ENCODE measurements at regions not wholly inside any gene's neighbourhood (a gene's known extent, or its start where the extent isn't known, plus 50 kb on each side); places are given as distances from the start of the nearest gene placed in this dataset.

DNA sequence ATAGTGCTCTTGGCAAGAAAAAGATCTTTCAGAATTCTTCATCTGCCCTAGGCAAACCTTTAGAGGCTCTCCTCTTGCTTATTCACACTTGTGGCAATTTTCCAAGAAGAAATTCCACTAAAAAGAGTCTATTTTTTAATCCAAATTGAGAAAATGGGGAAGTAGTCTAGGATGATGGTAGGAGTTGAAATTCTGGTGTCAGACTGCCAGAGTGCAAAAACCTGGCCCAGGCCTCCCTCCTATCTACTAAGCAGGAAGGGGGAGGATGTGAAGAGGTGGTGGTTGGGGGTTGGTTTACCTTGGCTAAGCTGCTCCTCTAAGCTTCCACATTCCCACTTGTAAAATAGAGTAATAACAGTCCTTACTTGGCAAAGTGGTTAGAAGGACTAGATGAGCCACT is 120.6 kb upstream of the KCNJ15 start:
- Mint-ChIP-seq H3K4me1 (ENCODE audit: low read depth) (no peaks in the 10 kb centered on the region), H3K9me3 (no peaks in the 10 kb centered on the region), H3K36me3 (ENCODE audit: low read depth) (no peaks in the 10 kb centered on the region), H3K4me3 (no peak overlapping the region), H3K27ac (no peak overlapping the region), H3K27me3 (ENCODE audit: low read depth) (peaks cover 5% of the 10 kb centered on the region)
- DNase-seq (ENCODE audit: low spot score), result no peak

DNA sequence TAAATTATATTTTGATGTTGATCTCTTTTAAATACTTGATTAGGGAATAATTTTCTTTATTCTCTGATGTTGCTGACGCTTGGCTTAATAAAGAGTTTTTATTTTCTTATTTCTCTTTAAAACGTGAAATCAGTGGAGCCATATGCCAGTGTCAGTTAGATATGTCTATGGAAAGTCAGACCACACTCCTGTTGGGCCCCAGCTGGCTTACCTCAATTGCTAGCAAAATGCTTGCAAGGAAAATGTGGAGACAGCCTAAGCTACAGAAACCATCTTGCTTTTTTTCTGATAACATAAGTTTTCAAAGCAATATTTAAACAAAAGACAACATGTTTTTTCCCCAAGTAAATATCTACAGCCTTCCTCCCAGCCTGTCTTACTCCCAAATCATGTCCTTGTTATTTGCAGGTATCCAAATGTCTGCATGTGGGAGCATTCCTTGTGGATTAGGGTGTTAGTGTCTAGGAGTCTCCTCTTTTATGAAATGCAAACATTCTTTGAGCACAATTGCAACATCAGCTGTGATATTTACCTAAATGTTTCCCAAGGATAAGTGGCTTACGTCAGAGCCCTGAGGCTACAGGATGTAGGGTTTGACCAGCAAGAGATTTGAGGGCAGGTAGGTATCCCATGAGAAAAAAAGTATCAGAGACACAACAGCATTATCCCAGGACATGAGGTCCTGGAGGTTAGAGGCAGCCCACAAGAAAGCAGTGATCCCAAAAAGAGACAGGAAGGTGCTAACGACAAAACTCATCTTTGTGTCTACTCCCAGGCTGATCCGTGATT is 117.2 kb upstream of the KCNJ15 start:
- H3K36me3 Mint-ChIP-seq (ENCODE audit: low read depth), result no peaks in the 10 kb centered on the region
- DNase-seq (ENCODE audit: low spot score), result no peak
- H3K27me3 Mint-ChIP-seq (ENCODE audit: low read depth), result peaks cover 8% of the 10 kb centered on the region
- H3K4me1 Mint-ChIP-seq (ENCODE audit: low read depth), result no peaks in the 10 kb centered on the region
- no peaks in the 10 kb centered on the region for H3K9me3 Mint-ChIP-seq
- H3K4me3 Mint-ChIP-seq, result no peak overlapping the region
- no peak overlapping the region for H3K27ac Mint-ChIP-seq

DNA sequence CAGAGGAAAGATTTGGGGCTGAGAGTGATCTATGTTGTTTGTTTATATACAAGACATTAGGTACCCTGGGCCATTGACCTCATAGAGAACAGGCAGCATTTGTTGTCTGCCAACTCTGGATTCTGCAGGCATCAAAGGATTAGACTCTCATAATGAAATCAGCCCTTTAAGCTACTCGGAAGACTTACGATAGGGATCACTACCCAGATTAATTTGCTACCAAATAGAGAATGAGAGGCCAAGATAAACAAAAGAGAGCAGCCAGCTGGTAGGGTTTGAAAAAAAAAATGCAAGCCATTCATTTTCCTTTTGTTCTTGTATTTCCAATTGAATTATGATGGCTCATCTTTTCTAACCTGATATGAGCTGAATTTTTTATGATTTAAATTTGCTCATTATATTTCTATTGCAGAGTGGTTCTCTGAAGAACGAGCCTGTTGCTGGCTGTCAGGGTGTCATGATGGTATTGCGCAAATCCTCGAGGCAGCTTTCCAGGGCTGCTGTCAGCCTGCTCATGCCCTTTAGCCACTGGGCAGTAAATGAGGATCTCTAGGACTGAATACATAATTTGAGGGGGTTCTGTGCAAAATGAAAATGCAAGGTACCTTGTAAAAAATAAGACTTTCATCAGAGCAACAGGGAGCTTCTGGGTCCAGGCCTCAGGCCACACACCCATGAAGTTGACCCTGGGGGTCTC is 116.4 kb upstream of the KCNJ15 start:
- DNase-seq (ENCODE audit: low spot score), result no peak
- Mint-ChIP-seq H3K4me3 (no peak overlapping the region), H3K36me3 (ENCODE audit: low read depth) (no peaks in the 10 kb centered on the region), H3K27me3 (ENCODE audit: low read depth) (peaks cover 8% of the 10 kb centered on the region), H3K27ac (no peak overlapping the region), H3K9me3 (peaks cover 3% of the 10 kb centered on the region), H3K4me1 (ENCODE audit: low read depth) (no peaks in the 10 kb centered on the region)

DNA sequence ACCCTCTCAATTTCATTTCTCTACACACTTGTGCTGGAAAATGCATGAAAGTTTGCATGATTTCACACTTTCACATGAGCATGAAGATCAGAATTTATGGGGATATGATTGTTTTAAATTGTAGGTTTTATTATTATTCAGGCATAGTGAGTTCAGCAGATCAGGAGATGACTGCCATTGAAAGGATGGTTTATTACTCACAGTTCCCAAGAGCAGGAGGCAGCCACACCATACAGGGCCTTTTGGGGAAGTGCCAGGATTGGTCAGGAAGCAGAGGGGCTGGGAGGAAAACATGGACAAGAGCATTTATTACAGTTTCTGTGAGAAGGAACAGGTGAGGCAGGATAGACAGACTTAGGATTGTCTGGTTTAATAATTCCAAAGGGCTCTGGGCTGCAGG is 114.6 kb upstream of the KCNJ15 start:
- Mint-ChIP-seq H3K4me1 (ENCODE audit: low read depth) (no peaks in the 10 kb centered on the region), H3K36me3 (ENCODE audit: low read depth) (no peaks in the 10 kb centered on the region), H3K9me3 (peaks cover 4% of the 10 kb centered on the region), H3K27ac (no peak overlapping the region), H3K4me3 (no peak overlapping the region), H3K27me3 (ENCODE audit: low read depth) (peaks cover 9% of the 10 kb centered on the region)
- DNase-seq (ENCODE audit: low spot score), result no peak

DNA sequence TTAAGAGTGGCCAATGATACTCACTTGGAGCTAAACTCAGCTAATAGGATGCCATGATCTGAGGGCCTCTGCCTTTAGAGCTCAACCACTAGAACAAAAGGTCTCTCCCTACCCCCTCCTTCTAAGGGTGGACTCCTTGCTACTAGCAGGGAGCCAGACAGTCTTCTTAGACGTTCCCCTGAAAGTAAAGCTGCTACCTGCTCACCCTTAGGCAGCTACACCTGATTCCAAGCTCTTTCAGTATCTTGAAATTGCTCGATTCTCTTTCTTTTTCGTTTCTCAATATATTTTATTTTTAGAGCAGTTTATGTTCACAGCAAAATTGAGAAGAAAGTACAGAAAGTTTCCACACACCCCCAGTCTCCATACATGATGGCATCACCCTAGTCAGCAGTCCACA is 112.6 kb upstream of the KCNJ15 start:
- Mint-ChIP-seq H3K27me3 (ENCODE audit: low read depth) (peaks cover 8% of the 10 kb centered on the region), H3K4me1 (ENCODE audit: low read depth) (no peaks in the 10 kb centered on the region), H3K9me3 (peaks cover 4% of the 10 kb centered on the region), H3K27ac (no peak overlapping the region), H3K36me3 (ENCODE audit: low read depth) (no peaks in the 10 kb centered on the region), H3K4me3 (no peak overlapping the region)
- DNase-seq (ENCODE audit: low spot score), result no peak

DNA sequence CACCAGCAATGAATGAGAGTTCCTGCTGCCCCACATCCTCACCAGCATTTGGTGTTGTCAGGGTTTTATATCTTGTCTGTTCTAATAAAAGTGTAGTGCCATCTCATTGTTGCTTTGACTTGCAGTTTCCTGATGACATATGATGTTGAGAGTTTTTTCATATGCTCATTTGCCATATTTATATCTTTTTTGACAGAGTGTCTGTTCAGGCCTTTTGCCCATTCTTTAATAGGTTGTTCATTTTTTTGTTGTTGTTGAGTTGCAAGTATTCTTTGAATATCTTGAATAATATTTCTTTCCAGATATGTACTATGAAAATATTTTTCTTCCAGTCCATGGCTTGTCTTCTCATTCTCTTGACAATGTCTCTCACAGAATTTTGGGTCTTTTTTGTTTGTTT is 111.7 kb upstream of the KCNJ15 start:
- Mint-ChIP-seq H3K27me3 (ENCODE audit: low read depth) (peaks cover 5% of the 10 kb centered on the region), H3K9me3 (peaks cover 4% of the 10 kb centered on the region), H3K36me3 (ENCODE audit: low read depth) (no peaks in the 10 kb centered on the region), H3K27ac (no peak overlapping the region), H3K4me3 (no peak overlapping the region), H3K4me1 (ENCODE audit: low read depth) (no peaks in the 10 kb centered on the region)
- DNase-seq (ENCODE audit: low spot score), result no peak

DNA sequence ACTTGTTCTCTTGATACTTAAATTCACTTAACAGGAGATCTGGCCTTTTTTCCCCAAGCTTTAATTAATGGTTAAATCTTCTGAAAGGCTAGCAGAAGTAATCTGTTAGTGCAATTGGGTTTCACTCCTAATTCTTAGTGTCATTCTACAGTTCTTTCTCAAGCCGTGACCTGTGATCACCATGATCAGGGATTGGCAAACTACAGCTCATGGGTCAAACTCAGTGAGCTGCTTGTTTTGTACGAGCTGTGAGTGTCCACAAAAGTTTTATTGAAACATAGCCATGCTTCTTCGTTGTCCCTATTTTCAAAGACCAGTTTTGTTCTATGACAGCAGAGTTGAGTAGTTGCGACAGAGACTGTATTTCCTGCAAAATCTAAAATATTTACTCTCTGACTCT is 109.4 kb upstream of the KCNJ15 start:
- H3K4me3 Mint-ChIP-seq, result no peak overlapping the region
- H3K9me3 Mint-ChIP-seq, result peaks cover 4% of the 10 kb centered on the region
- DNase-seq (ENCODE audit: low spot score), result no peak
- no peak overlapping the region for H3K27ac Mint-ChIP-seq
- H3K27me3 Mint-ChIP-seq (ENCODE audit: low read depth), result peaks cover 7% of the 10 kb centered on the region
- H3K4me1 Mint-ChIP-seq (ENCODE audit: low read depth), result no peaks in the 10 kb centered on the region
- no peaks in the 10 kb centered on the region for H3K36me3 Mint-ChIP-seq (ENCODE audit: low read depth)

DNA sequence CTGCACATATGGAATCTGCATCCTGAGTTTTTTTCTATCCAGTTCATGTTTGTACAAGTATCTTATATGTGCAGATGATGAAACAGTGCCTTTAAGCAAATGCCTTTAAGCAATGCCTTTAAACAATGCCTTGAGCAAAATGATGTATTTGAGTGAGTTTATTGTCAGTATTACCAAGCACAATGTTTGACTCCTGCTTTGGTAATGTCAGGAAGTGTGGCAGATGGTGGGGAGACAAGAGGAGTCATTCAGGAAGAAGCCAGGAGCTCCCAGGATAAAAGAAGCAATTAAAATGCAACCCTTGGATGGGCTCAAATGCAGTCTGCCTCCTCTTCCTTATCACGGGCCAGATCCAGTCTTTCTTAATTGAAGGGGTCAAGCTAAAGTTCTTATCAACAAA is 108.7 kb upstream of the KCNJ15 start:
- Mint-ChIP-seq H3K27ac (no peak overlapping the region), H3K4me1 (ENCODE audit: low read depth) (no peaks in the 10 kb centered on the region), H3K27me3 (ENCODE audit: low read depth) (peaks cover 8% of the 10 kb centered on the region), H3K36me3 (ENCODE audit: low read depth) (no peaks in the 10 kb centered on the region), H3K9me3 (peaks cover 4% of the 10 kb centered on the region), H3K4me3 (no peak overlapping the region)
- DNase-seq (ENCODE audit: low spot score), result no peak

DNA sequence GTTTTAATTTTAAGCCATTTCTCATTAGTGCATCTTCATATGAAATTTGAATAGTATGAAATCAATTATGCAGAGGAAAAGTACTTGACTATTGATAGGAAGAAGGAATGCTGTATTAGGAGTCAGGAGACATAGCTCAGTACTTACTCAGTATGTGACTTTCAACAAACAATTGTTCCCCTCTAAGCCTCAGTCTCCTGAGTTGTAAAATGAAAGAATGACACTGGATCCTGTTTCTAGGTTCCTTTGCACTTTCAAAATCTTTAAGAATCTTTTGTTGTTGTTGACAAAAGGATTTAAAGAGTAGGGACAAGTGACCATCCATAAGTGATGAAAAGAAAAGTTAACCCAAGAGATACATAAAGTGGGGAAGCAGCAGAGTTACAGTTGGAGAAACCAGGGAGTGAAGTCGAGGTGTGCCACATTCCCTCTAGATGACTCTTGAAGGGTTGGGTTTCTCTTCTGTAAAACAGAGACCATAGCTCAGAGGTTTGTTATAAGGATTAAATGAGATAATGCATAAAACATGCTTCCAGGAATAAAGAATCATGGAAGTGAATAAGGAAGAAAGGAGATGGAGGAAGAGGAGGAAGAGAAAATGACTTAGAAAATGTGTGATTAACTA is 105.7 kb upstream of the KCNJ15 start:
- DNase-seq (ENCODE audit: low spot score), result no peak
- Mint-ChIP-seq H3K4me3 (no peak overlapping the region), H3K27me3 (ENCODE audit: low read depth) (peaks cover 16% of the 10 kb centered on the region), H3K9me3 (no peaks in the 10 kb centered on the region), H3K27ac (no peak overlapping the region), H3K36me3 (ENCODE audit: low read depth) (no peaks in the 10 kb centered on the region), H3K4me1 (ENCODE audit: low read depth) (no peaks in the 10 kb centered on the region)

DNA sequence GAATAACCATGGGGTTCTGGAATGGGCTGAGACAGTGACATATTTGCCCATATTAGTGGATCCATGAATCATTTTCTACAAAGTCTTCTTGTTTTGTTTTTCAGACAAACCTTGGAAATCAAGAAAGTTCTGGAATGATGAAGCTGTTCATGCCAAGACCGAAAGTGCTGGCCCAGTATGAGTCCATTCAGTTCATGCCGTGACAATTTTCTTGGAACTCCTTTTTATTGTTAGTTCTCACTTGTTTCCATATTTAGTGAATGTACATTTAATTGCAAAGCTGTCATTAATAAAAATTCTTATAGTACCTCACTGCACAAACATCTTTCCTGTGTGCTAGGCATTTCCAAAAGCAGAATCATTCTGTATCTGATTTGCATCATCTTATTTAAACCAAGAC is 100.6 kb upstream of the KCNJ15 start:
- DNase-seq (ENCODE audit: low spot score), result no peak
- H3K4me3 Mint-ChIP-seq, result no peak overlapping the region
- no peak overlapping the region for H3K27ac Mint-ChIP-seq
- H3K4me1 Mint-ChIP-seq (ENCODE audit: low read depth), result no peaks in the 10 kb centered on the region
- no peaks in the 10 kb centered on the region for H3K36me3 Mint-ChIP-seq (ENCODE audit: low read depth)
- H3K27me3 Mint-ChIP-seq (ENCODE audit: low read depth), result peaks cover 20% of the 10 kb centered on the region
- H3K9me3 Mint-ChIP-seq, result no peaks in the 10 kb centered on the region

DNA sequence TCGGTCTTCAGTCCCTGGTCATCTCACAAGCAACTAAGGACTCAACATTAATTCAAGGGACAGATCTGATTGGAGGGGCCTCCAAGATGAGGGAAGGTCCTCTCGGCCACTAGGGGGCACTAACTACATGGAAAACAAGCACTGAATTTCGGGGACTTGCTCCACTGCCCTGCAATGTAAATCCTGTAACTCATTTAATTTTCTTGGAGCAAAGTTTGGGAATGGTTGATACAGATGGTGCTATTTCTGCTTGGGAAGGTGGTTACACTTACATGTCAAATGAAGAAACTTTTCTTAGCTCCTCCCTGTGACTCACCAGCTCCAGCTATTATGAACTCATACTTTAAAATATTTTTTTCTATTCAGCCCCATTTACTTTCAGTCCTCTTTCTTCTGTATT is 97.4 kb upstream of the KCNJ15 start:
- Mint-ChIP-seq H3K4me1 (ENCODE audit: low read depth) (no peaks in the 10 kb centered on the region), H3K27me3 (ENCODE audit: low read depth) (peaks cover 18% of the 10 kb centered on the region), H3K27ac (no peak overlapping the region), H3K36me3 (ENCODE audit: low read depth) (no peaks in the 10 kb centered on the region), H3K9me3 (no peaks in the 10 kb centered on the region), H3K4me3 (no peak overlapping the region)
- DNase-seq (ENCODE audit: low spot score), result peak; percentile 34

DNA sequence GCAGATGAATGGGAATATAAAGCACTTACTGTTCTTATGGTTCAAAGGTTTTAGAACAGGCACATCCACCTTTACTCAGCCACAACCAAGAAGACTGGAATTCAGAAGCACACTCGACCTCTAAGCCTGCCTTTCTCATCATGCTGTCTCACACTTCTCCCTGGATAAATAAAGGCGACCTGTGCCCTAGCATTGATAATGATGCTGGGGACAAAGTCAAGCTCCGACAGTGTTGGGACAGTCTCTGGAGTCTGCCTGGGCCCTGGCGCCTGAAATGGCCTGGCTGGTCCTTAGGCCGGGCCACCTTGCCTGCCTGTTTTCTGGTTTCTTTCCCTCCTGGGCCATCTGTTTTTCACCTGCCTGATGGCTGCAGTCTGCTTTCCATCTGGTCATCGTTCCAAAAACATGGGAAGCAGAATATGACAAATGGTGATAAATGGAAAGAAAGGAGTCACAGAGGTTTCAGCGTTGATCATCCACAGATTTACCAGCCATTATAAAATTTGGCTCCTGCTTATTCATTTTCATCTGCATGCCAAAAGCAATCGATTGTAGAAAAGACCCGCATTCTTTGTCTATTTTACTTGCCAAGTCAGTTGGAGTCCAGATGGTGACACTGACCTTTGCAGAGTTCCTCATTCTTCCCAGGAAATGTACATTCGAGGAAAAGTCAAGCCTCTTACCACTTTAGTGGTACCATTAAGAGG is 91.2 kb upstream of the KCNJ15 start:
- no peak for DNase-seq (ENCODE audit: low spot score)

DNA sequence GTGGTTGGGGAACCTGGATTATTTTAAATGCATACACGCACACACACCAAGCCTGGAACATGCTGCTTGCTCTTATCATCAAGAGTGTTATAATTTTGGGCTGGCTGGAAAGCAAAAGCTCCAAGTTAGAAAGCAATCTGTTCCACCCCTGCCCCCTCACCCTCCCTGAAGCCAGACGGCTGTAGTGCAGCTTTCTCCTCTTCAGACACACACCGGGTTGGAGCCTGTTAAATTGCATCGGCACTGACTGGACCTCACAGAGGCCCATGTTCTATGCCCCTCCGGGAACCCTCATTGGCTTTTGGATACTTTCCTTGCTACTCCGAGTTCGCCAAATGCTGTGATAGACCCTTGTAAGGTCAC is 90.6 kb upstream of the KCNJ15 start:
- Mint-ChIP-seq H3K27ac (no peak overlapping the region), H3K4me3 (no peak overlapping the region)
- no peak for DNase-seq (ENCODE audit: low spot score)

More for the DNA sequence above, 91.2 kb upstream of the KCNJ15 start:
- Mint-ChIP-seq H3K27ac (no peak overlapping the region), H3K9me3 (no peaks in the 10 kb centered on the region), H3K4me3 (no peak overlapping the region), H3K36me3 (ENCODE audit: low read depth) (no peaks in the 10 kb centered on the region), H3K27me3 (ENCODE audit: low read depth) (peaks cover 6% of the 10 kb centered on the region), H3K4me1 (ENCODE audit: low read depth) (no peaks in the 10 kb centered on the region)

DNA sequence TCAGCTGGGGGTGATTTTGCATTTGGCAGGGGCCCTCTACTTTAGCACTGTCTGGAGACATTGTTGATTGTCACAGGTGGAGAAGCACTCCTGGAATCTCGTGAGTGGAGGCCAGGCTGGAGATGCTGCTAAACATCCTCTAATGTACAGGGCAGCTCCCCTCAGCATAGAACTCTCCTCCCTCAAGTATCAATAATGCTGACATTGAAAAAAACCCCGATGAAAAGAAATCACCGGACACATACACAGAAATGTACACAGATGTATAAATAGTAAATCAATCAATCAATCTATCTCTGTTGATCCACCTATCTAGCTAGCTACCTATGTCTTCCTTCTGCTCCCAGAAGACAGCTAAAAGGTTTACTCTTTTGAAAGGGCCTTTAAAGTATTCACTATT is 89.4 kb upstream of the KCNJ15 start:
- H3K9me3 Mint-ChIP-seq, result no peaks in the 10 kb centered on the region
- no peaks in the 10 kb centered on the region for H3K36me3 Mint-ChIP-seq (ENCODE audit: low read depth)
- H3K4me1 Mint-ChIP-seq (ENCODE audit: low read depth), result no peaks in the 10 kb centered on the region
- H3K4me3 Mint-ChIP-seq, result no peak overlapping the region
- no peak for DNase-seq (ENCODE audit: low spot score)
- peaks cover 6% of the 10 kb centered on the region for H3K27me3 Mint-ChIP-seq (ENCODE audit: low read depth)
- H3K27ac Mint-ChIP-seq, result no peak overlapping the region

More for the DNA sequence above, 90.6 kb upstream of the KCNJ15 start:
- Mint-ChIP-seq H3K27me3 (ENCODE audit: low read depth) (peaks cover 6% of the 10 kb centered on the region), H3K9me3 (no peaks in the 10 kb centered on the region), H3K36me3 (ENCODE audit: low read depth) (no peaks in the 10 kb centered on the region), H3K4me1 (ENCODE audit: low read depth) (no peaks in the 10 kb centered on the region)
